ENCODE measurements at regions not wholly inside any gene's neighbourhood (a gene's known extent, or its start where the extent isn't known, plus 50 kb on each side); places are given as distances from the start of the nearest gene placed in this dataset.
"Not testable (repeated sequence)": the region's sequence is repeated elsewhere in the genome, so short reads cannot be mapped to it uniquely, and the experiment has no call there.

DNA sequence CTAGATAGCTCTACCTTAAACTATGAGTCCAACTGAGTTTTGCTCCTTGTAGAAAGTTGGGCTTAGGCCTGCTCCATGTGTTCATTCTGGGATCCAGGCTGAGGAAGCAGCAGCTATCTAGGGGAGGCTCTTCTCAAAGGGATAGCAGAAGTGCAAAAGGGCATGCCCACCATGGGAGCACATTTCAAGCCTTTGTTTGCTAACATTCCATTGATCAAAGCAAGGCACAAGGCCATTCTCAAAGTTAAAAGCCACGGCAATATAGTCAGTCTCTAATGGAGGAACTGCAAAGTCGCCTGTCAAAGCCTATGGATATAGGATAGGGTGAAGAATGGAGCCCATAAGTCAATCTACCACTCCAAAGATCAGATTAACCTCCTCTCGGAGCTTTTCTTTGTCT, 488.1 kb upstream of the ARX start:
- DNase-seq: no peak

DNA sequence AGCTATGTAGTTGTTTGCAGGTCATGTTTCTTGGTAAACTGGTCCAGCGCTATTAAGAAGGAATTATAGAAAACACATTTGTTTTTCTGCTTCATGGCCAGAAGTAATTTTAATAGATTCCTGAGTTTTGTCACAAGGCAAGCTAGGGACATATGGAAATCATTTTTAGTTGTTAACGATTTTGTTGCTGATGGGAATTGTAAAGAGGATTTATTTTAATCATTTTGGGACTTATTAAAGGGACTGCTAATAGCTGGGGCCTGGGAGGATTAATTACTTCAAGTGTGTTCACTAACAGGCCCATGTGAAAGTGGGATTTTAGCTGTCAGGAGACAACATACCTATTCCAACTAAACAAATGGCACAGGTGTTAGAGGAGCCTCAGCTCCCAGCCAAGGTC, 492.0 kb upstream of the ARX start:
- no peak for DNase-seq

DNA sequence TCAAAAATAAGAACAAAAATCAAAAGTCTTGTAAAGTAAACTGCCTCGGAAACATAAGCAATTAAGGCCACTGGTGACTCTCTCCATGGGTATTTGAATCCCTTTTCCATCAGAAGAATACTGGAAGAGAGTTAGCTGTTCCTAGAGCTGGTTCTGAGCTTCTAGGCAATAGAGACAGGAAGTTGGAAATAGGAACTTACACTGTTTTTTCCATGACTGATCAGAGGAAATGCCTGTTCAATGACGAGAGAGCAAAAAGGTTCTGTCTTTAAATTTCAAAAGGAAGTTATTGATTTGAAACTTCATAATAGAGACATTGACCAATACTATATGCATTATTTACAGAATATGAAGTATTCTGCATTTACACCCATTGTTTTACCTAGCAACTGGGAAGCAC, 503.5 kb upstream of the ARX start:
- DNase-seq: peak; percentile 21

DNA sequence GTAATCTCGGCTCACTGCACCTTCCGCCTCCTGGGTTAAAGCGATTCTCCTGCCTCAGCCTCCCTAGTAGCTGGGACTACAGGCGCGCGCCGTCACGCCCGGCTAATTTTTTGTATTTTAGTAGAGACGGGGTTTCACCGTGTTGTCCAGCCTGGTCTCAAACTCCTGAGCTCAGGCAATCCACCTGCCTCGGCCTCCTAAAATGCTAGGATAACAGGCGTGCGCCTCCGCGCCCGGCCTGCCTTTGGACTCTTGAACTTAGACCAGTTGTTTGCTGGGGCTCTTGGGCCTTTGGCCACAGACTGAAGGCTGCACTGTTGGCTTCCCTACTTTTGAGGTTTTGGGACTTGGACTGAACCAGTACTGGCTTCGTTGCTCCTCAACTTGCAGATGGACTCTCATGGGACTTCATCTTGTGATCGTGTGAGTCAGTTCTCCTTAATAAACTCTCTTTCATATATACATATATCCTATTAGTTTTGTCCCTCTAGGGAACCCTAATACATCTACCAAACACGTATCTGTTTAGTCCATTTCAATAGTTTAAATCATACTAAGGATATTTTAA, 506.8 kb upstream of the ARX start:
- DNase-seq: not testable (repeated sequence)

DNA sequence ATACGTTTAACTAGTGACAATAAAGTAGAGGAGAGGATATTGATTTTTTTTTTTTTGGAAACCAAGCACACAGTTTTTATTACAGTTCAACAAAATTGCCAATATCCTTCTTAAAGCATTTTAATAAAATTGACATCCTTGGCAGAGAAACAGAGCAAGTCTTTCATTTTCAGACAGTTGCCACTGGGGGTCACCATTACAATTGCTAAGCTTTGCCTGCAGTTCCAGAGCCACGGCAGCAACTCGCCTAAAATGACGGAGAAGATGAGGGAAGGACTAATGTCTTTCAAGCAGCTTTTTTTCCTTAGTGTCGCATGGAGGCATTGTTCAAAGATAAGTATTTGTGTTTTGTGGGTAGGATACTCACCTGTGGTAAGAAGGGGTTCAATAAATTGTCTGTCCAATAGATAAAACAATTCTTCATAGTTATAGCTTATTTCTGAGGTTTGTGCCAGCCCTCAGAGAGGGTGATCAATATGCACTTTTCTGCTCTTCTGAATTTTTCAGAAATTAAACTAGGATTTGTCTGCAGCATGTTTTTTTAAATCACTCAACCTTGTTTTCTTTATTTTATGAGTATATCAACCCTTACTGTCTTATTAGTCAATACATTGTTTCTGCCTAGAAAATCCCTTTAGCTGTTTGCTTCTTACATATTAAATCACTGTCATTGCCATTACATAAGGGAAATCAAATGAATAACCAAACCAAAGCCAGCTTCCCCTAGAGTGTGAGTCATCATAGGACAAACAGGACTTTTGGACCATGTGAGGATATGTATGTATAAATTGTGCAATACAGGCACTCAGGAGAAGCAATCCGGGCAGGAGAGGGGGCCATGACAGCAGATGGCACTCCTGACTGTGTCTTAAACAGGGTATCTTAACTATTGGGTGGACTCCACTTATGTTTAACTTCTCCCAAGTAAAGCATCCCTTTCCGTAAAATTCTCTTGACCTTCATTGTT, 508.1 kb upstream of the ARX start:
- DNase-seq: peak; percentile 57

DNA sequence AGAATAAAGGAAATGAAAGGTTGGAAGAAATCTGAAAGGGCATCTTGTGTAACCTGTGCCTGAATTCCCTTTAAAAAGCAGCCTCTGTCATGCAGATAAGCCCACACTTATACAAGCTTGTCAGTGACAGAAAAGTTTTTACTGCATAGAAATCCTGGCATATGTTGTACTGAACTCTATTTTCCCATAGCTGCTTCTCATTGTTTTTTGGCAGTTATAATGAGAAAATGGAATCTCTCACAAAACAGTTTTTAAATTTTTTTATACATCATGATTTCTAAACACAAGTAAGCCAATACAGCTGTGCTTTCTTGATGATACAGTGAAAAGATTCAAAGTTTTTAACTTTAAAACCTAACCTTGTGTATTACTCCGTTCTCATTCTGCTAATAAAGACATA, 511.4 kb upstream of the ARX start:
- no peak for DNase-seq

DNA sequence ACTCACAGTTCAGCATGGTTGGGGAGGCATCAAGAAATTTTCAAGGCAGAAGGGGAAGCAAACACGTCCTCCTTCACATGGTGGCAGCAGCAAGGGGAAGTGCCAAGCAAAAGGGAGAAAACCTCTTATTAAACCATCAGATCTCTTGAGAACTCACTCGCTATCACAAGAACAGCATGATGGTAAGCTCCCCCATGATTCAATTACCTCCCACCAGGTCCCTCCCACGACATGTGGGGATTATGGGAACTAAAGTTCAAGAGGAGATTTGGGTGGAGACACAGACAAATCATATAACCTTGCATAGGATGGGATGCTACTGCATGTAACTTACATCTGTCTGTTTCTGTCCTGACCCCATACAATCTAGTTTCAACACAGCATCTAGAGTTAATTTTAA, 511.8 kb upstream of the ARX start:
- DNase-seq: no peak

DNA sequence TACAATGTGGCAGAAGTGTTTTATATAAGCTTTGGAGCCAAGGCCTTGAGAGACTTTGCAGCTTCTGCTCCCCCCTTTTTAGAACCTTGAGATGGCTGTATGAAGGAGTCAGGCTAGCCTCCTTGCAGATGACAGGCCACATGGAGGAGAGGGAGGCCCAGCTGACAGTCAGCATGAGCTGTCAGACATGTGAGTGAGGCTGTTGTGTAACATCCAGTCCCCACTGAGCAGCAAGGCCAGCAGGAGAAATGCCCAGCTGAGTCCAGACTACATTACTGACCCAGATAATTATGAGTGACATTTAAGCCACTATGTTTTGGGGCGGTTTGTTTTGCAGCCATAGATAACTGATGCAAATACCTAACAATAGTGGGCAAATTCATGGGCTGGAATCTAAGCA, 515.3 kb upstream of the ARX start:
- DNase-seq: peak; percentile 18

DNA sequence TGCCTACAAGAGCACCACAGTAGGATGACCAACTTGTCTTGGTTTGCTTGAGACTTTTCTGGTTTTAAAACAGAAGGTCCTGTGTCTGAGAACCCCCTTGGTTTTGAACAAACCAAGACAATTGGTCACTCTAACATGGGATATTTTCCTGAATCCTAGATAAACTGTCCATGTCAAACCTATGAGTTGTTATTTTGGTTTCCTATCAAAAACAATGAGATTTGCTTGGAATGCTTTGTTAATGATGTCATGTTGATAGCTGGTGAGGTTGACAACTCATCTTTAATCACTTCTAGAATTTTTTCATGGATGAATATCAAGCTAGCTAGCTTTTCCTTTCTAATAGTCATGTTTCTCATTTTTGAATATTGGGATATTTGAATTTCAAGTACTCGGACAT, 518.3 kb upstream of the ARX start:
- peak; percentile 55 for DNase-seq

DNA sequence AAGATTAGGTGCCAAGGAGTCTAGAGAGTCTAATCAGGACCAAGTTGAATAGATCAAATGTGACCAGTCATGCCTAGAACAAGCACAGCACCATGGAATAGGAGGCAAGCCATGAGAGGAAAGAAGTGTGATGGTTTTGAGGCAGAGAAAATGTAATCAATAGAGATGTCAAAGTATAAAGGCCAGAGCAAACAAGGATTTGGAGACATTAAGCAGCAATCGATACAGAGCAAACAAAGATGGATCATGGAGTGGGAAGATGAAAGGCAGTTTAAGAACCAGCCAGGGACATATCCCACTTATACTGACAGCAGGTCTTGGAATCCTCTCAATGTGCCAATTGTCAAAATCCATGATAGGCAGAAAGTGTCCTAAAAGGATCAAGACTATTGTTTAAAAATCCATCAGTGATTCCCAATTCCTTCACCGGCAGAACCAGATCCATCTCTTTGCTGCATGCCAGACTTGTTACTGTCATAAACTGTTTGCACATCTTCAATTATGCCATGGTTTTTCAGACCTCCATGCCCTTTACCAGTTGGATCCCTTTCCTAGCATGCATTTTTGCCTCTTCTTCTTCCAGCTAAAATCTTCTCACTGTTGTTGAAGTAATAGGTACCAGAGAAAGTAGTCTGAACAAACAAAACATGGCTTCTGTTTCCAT, 520.7 kb upstream of the ARX start:
- DNase-seq: no peak

DNA sequence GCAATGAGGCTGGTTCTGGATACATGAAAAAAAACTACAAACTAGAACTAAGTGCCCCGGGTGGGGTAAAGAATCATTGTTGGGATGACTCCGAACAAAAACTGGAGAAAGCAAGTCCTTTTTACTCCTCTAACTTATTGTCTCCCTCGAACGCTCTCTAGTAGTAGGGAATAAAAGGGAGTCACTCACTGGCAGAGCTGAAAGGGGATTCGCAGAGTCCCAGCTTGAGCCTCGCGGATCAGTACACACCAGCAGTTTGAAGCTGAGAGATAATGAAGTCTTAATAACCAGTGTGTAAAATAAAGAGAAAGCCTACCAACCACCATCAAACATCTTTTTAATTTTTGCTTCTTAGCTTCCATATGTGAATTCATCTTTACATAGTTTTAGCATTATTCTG, 521.9 kb upstream of the ARX start:
- no peak for DNase-seq

DNA sequence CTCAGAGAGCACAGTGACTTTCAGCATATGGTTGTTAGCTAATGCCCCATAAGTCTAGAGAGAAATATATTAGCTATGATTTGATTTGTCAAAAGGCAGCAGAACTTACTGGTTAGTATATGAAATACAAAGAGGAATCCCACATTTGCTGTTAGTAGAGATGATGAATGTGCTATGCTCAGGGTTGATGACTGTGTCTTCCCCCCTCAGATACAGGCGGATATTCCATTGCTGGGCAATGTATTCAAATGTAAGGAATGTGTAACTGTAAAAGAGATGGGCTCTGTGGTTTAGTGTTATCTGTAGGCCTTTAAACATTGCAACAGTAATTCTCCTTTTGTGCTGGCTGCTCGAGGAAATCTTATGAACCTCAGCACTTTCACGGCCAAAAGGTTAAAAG, 528.9 kb upstream of the ARX start:
- DNase-seq: peak; percentile 84

DNA sequence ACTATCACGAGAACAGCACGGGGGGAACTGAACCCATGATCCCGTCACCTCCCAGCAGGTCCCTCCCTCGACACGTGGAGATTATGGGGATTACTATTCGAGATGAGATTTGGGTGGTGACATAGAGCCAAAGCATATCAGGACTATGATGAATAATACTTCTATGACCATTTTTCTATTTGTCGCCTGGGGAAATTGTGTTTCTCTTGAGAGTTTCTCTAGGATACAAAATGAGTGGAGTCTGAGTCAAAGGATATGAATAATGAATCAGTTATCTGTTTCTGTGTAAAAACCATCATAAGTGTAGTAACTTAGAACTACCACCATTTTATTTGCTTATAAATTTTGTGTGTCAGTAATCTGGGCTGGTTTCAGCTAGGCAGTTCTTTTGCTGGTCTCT, 533.0 kb upstream of the ARX start:
- DNase-seq: peak; percentile 64

DNA sequence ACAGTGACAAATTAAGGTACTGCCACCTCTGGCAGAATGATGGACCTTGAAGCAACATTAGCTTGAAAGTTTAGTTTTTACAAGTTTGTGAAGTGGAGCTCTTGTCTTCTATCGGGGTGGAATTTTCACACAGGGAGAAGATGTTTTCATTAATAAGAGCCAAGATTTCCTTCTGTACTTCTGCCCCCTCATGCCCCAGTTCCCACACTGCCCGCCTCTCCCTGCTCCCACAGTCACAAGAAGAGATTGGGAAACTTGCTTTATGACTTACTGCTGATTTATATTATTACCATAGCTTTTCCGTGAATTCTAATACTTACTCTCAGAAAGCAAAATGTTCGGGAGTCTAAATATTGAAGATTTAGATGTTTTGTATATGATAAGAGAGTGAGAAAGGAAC, 539.8 kb upstream of the ARX start:
- no peak for DNase-seq

DNA sequence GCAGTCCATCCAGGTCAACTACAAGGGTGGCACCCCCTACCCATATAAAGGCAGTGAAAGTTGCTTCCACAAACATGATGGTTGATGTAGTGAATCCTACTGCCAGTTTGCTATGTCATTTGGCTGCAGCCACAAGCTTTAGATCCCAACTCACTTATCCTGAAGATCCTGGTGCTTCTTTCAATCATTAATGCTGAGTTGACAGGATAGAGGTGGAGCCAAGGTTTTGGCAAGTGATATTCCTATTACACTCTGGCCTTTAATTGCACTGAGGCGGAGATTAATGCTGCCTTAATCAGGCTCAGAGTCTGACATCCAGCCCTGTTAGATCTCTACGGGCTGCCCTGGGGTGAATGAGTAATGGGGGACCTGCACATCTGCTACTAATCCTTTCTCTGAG, 542.4 kb upstream of the ARX start:
- DNase-seq: no peak

DNA sequence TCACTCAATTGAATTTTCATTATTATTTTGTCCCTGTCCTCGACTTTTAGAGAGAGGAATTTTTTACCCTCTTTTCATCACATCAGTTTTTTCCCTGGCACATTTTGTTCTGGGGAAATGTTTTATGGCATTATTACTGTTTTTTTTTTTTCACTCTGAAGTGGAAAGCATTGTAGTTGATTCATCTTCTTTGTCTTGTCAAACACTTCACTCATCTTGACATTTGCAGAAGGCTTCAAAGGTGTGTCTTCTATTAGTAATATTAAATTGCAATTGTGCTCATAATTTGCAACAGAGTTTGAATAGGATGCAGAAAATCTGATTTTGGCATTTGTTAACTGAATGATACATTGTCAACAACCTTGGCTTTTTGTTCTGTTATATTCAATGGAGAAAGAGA, 545.4 kb upstream of the ARX start:
- DNase-seq: no peak

DNA sequence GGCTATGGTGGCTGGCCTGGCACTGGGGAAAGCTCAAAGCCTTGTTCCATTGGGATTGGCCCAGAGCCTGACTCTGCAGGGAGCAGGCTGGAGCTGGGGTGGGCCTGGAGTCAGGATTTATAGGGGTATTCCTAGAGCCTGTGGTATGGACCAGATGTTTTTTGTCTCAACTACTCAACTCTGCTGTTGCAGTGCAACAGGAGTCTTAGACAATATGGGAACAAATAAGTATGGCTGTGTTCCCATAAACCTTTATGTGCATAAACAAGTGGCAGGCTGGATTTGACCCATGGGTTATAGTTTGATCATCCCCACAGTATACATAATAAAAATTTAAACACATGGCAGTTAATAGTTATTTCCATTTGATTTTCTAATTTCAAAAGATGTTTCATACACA, 557.9 kb upstream of the ARX start:
- no peak for DNase-seq

DNA sequence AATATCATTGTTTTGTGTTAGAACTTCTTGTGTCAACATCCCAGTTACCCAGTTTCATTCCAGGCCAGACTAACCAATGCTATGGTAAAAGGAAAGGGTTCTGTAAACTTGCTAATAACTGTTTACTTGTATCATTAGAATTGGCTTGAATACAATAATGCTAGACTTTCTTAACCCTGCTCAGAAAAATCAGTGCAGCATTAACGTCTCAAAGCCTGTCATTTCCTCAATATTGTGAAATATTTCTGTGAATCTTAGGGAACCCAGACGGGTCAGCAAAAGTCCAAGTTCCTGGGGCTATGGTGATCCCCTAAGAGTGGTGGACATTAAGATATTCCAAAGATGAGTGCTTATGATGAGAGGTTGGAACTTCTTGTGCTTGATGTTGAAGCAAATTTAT, 541.2 kb upstream of the MAGEB18 start:
- DNase-seq: no peak

DNA sequence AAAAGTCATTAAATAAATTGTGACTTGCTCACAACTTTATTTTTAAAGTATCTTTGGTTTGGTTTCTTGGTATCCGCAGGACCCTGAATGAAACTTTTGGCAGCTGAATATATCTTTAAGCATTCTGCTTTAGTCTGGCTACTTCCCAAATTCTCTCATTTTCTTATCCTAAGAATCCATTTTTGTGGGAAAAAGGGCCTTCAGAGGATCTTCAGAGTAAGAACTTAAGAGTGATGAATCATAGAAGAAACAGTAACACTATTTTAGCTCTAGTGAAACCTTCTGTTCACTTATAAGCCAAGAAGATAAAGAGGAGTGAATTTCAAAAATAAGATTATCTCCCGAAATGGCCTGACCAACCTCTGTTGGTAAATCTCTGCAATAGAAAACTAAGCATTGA, 540.6 kb upstream of the MAGEB18 start:
- DNase-seq: peak; percentile 72

DNA sequence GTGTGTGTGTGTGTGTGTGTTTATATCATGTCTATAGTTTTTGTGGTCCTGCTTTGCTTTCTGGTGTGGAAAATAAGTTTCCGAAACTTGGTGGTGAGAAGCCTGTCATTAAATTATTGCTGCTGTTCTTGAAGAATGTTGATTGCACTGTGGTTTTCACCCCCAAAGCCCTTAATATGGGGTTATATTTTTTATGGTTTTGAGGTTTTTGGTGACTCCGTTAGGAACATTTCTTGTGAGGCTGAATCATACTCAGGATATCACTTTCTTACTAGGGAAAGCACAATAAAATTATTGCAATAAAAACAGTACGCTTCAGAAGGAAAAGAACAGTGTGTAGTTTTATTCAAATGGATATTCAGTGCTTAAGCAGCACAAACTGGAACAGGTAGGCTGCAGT, 539.1 kb upstream of the MAGEB18 start:
- peak; percentile 74 for DNase-seq

DNA sequence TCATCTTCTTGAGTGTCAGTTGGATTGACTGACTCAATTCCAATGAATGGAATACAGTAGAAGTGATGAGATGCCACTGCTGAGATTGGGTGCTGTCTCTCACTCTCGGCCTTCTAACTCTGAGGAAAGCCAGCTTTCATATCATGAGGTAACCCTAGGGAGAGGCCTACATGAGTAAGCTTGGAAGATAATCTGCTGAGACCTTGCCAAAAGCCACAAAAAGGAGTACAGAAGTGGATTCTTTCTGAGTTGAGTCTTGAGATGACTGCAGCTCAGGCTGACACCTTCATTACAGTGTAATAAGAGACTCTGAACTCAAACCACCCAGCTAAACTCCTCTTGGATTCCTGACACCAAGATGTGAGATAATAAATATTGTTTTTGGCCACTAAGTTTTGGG, 537.4 kb upstream of the MAGEB18 start:
- peak; percentile 87 for DNase-seq

DNA sequence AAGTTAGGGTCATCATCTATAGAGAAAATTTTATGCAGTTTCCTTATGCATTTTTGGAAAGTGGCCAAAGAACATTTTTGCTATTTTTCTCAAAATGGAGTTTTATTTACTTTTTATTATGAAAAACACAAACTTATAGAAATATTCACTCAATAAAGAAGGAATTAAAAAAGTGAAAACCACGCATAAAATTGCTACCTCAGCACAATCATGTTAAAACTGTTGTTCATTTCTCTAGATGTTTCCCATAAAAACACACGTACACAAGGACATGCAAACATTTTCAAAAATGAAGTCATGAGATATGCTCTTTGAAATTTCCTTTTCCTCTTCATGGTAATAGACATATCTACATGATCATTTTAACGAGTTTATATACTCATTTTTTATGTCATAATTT, 536.8 kb upstream of the MAGEB18 start:
- no peak for DNase-seq

DNA sequence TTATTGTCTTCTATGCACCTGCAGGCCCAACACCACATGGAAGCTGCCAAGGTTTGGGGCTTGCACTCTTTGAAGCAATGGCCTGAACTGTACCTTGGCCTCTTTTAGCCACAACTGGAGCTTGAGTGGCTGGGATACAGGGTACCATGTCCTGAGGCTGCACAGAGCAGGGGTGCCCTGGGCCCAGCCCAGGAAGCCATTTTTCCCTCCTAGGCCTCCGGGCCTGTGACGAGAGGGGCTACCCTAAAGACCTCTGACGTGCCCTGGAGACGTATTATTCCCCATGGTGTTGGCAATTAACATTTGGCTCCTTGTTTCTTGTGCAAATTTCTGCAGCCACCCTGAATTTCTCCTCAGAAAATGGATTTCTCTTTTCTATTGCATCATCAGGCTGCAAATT, 519.9 kb upstream of the MAGEB18 start:
- no peak for DNase-seq

DNA sequence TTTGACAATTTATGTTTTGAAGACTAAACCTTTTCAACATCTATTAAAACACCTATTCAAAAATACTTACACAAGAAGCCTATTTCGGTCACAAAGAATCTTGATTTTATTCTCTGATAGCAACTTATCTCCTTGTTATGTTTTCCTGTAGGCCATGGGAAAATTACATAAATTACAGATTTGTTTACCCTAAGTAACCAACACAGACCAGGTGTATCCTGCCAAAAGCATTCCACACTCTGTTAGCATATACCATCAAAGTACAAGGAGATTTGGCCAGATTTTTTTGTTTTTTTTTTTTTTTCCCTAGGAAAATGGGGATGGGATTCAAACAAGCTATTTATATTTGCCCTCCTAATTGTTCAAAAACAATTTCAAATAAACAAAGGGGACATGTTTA, 497.9 kb upstream of the MAGEB18 start:
- DNase-seq: no peak
